K562 (cell line): ENCODE measurements at regions not wholly inside any gene's neighbourhood (a gene's known extent, or its start where the extent isn't known, plus 50 kb on each side); places are given as distances from the start of the nearest gene placed in this dataset.
A peak's percentile ranks its signal among the peaks of the same experiment; 100 is the strongest.

ENCODE experiments used
- BCL6 ChIP-seq: fragments of 250-450 bp; sonication (Bioruptor Pico); IDR thresholded peaks from 2 replicates; pipeline ENCODE4 v1.4.0; 2020
- EWSR1 ChIP-seq: fragments of 450-650 bp; IDR thresholded peaks from 2 replicates; pipeline ENCODE4 v1.6.1; 2018; ENCODE audit warnings: borderline replicate concordance, mild to moderate bottlenecking, low read depth, moderate library complexity; ENCODE audit not compliant: partially characterized antibody
- FOXJ3 ChIP-seq: sonication (generic); formaldehyde crosslinking; IDR thresholded peaks from 2 replicates; pipeline ENCODE4 v1.4.0; 2020; ENCODE audit warnings: mild to moderate bottlenecking, missing genetic modification reagents
- HMG20B ChIP-seq: fragments of 250-450 bp; sonication (Bioruptor Pico); IDR thresholded peaks from 2 replicates; pipeline ENCODE4 v1.5.0; 2021; ENCODE audit warnings: mild to moderate bottlenecking
- MAZ ChIP-seq, 2 experiments: fragments of 450-650 bp in 1 of 2; sonication (generic) in 1 of 2; formaldehyde crosslinking; IDR thresholded peaks in 1 of 2; conservative IDR thresholded peaks in 1 of 2; 2 replicates each; pipeline versions ENCODE4 v1.4.0 to v1.5.0; 2020; ENCODE audit warnings: mild to moderate bottlenecking in 1 of 2, missing genetic modification reagents in 1 of 2
- NCOA4 ChIP-seq: fragments of 450-650 bp; IDR thresholded peaks from 2 replicates; pipeline ENCODE4 v1.6.1; 2018; ENCODE audit warnings: mild to moderate bottlenecking; ENCODE audit not compliant: partially characterized antibody
- NFIC ChIP-seq: fragments of 450-650 bp; IDR thresholded peaks from 2 replicates; pipeline ENCODE4 v1.6.1; 2017; ENCODE audit warnings: mild to moderate bottlenecking, inconsistent platforms
- POLR2G ChIP-seq: fragments of 200-400 bp; formaldehyde crosslinking; IDR thresholded peaks from 2 replicates; pipeline ENCODE4 v1.6.1; 2017; ENCODE audit warnings: low read depth, mild to moderate bottlenecking, antibody characterized with exemption, low read length, moderate library complexity
- RBM34 ChIP-seq: fragments of 200-400 bp; formaldehyde crosslinking; IDR thresholded peaks from 2 replicates; pipeline ENCODE4 v1.6.1; 2018; ENCODE audit warnings: low read length, borderline replicate concordance; ENCODE audit not compliant: insufficient read depth
- SRF ChIP-seq, 2 experiments: fragments of 250-450, 450-650 bp in 1 of 2; sonication (Bioruptor Pico) in 1 of 2; sonication (generic) in 1 of 2; formaldehyde crosslinking; IDR thresholded peaks; 2 replicates each; pipeline versions ENCODE4 v1.5.0 to v1.5.1; 2020 to 2022; ENCODE audit warnings: mild to moderate bottlenecking in 1 of 2, missing genetic modification reagents in 1 of 2
- TOE1 ChIP-seq, 2 experiments: fragments of 450-650 bp in 1 of 2; sonication (generic) in 1 of 2; formaldehyde crosslinking in 1 of 2; IDR thresholded peaks; 2 replicates each; pipeline versions ENCODE4 v1.7.1 to v1.8.0; 2016 to 2022; ENCODE audit warnings: borderline replicate concordance in 2 of 2, mild to moderate bottlenecking in 2 of 2, antibody characterized with exemption in 1 of 2, inconsistent platforms in 1 of 2, low read depth in 1 of 2, missing genetic modification reagents in 1 of 2, moderate library complexity in 1 of 2
- U2AF1 ChIP-seq: fragments of 200-400 bp; formaldehyde crosslinking; optimal IDR thresholded peaks from 2 replicates; pipeline ENCODE3; 2017; ENCODE audit warnings: mild to moderate bottlenecking, low read depth, low read length, moderate library complexity
- ZFP30 ChIP-seq: fragments of 250-450 bp; sonication (Bioruptor Pico); IDR thresholded peaks from 2 replicates; pipeline ENCODE4 v1.8.0; 2022; ENCODE audit warnings: moderate library complexity, mild to moderate bottlenecking, inconsistent platforms, borderline replicate concordance
- ZNF134 ChIP-seq: fragments of 250-450 bp; sonication (Bioruptor Pico); conservative IDR thresholded peaks from 2 replicates; pipeline ENCODE4 v1.4.0; 2020
- ZNF57 ChIP-seq: fragments of 450-650 bp; formaldehyde crosslinking; IDR thresholded peaks from 2 replicates; pipeline ENCODE4 v1.4.0; 2020; ENCODE audit warnings: mild to moderate bottlenecking, moderate library complexity
- ZNF586 ChIP-seq: fragments of 450-650 bp; formaldehyde crosslinking; conservative IDR thresholded peaks from 2 replicates; pipeline ENCODE4 v1.4.0; 2020; ENCODE audit warnings: mild to moderate bottlenecking, moderate library complexity
- TF ChIP-seq, protein P1 (sequence below): fragments of 450-650 bp; formaldehyde crosslinking; IDR thresholded peaks from 2 replicates; pipeline ENCODE4 v1.4.0; 2020; ENCODE audit warnings: mild to moderate bottlenecking, moderate library complexity
- TF ChIP-seq, protein P2 (sequence below): fragments of 450-650 bp; IDR thresholded peaks from 2 replicates; pipeline ENCODE4 v1.6.1; 2017; ENCODE audit warnings: antibody characterized with exemption, mild to moderate bottlenecking
- TF ChIP-seq, protein P3 (sequence below), 3 experiments: fragments of 200-800 bp in 1 of 3; sonication (Bioruptor generic) in 1 of 3; sonication (generic) in 1 of 3; formaldehyde crosslinking in 1 of 3; IDR thresholded peaks; 2 replicates each; pipeline versions ENCODE4 v1.6.1 to v1.8.0; 2016 to 2022; ENCODE audit warnings: mild to moderate bottlenecking in 2 of 3, missing compliant biosample characterization in 2 of 3, missing genetic modification characterization in 2 of 3, missing genetic modification reagents in 1 of 3
- TF ChIP-seq, protein P4 (sequence below): fragments of 250-450 bp; sonication (Bioruptor Pico); IDR thresholded peaks from 2 replicates; pipeline ENCODE4 v1.4.0; 2020

DNA sequence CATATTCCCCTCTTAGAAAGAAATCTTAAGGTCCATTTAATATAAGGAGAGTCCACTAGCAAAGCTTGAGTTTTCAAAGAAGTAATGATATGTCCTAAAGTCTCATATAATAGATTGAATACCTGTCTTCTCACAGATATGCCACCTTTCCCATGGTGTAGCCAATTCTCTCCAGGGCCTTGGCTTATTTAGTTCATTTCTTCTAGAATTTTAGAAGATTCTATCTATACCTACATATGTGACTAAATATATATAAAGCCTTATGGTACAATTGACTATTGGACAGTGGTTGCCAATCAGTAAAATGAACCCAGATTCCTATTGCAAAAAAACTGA, 370.7 kb upstream of the MAF start (continued):
- TF ChIP-seq, protein P1, sequence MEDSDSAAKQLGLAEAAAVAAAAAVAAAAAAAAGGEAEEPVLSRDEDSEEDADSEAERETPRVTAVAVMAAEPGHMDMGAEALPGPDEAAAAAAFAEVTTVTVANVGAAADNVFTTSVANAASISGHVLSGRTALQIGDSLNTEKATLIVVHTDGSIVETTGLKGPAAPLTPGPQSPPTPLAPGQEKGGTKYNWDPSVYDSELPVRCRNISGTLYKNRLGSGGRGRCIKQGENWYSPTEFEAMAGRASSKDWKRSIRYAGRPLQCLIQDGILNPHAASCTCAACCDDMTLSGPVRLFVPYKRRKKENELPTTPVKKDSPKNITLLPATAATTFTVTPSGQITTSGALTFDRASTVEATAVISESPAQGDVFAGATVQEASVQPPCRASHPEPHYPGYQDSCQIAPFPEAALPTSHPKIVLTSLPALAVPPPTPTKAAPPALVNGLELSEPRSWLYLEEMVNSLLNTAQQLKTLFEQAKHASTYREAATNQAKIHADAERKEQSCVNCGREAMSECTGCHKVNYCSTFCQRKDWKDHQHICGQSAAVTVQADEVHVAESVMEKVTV: 0 out of 2 replicates have a peak, but pooled peaks have one; percentile 28
- TF ChIP-seq, protein P2, sequence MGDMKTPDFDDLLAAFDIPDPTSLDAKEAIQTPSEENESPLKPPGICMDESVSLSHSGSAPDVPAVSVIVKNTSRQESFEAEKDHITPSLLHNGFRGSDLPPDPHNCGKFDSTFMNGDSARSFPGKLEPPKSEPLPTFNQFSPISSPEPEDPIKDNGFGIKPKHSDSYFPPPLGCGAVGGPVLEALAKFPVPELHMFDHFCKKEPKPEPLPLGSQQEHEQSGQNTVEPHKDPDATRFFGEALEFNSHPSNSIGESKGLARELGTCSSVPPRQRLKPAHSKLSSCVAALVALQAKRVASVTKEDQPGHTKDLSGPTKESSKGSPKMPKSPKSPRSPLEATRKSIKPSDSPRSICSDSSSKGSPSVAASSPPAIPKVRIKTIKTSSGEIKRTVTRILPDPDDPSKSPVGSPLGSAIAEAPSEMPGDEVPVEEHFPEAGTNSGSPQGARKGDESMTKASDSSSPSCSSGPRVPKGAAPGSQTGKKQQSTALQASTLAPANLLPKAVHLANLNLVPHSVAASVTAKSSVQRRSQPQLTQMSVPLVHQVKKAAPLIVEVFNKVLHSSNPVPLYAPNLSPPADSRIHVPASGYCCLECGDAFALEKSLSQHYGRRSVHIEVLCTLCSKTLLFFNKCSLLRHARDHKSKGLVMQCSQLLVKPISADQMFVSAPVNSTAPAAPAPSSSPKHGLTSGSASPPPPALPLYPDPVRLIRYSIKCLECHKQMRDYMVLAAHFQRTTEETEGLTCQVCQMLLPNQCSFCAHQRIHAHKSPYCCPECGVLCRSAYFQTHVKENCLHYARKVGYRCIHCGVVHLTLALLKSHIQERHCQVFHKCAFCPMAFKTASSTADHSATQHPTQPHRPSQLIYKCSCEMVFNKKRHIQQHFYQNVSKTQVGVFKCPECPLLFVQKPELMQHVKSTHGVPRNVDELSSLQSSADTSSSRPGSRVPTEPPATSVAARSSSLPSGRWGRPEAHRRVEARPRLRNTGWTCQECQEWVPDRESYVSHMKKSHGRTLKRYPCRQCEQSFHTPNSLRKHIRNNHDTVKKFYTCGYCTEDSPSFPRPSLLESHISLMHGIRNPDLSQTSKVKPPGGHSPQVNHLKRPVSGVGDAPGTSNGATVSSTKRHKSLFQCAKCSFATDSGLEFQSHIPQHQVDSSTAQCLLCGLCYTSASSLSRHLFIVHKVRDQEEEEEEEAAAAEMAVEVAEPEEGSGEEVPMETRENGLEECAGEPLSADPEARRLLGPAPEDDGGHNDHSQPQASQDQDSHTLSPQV: peak; percentile 63
- TF ChIP-seq ZNF57 (no peak), NFIC (no peak), MAZ (CRISPR knock-in tag; conservative IDR thresholded peaks at IDR 0.05 in 1 of 2, IDR thresholded peaks at IDR 0.05 in 1 of 2) (no peak), NCOA4 (no peak), FOXJ3 (no peak), SRF (CRISPR knock-in tag; IDR thresholded peaks at IDR 0.05) (0 out of 4 replicates have a peak, but pooled peaks of 1 of the 2 experiments have one; percentile 4), BCL6 (CRISPR knock-in tag) (0 out of 2 replicates have a peak, but pooled peaks have one; percentile 13), ZNF134 (CRISPR knock-in tag) (no peak), HMG20B (CRISPR knock-in tag) (no peak), POLR2G (no peak), U2AF1 (no peak), RBM34 (no peak), TOE1 (IDR thresholded peaks at IDR 0.05; ENCODE audit: borderline replicate concordance) (no peak), TOE1 (CRISPR knock-in tag; IDR thresholded peaks at IDR 0.05; ENCODE audit: borderline replicate concordance, low read depth) (no peak), ZFP30 (CRISPR knock-in tag) (no peak), EWSR1 (no peak), ZNF586 (CRISPR knock-in tag) (no peak; the same call in 1 of the 2 replicates)
- TF ChIP-seq, protein P3, sequence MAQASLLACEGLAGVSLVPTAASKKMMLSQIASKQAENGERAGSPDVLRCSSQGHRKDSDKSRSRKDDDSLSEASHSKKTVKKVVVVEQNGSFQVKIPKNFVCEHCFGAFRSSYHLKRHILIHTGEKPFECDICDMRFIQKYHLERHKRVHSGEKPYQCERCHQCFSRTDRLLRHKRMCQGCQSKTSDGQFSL (CRISPR knock-in tag; IDR thresholded peaks at IDR 0.05): no peak
- TF ChIP-seq, protein P3 (tag; IDR thresholded peaks at IDR 0.05): peak in 1 of 2 experiments; percentile 18; a peak in 1 of 4 replicates
- TF ChIP-seq, protein P4, sequence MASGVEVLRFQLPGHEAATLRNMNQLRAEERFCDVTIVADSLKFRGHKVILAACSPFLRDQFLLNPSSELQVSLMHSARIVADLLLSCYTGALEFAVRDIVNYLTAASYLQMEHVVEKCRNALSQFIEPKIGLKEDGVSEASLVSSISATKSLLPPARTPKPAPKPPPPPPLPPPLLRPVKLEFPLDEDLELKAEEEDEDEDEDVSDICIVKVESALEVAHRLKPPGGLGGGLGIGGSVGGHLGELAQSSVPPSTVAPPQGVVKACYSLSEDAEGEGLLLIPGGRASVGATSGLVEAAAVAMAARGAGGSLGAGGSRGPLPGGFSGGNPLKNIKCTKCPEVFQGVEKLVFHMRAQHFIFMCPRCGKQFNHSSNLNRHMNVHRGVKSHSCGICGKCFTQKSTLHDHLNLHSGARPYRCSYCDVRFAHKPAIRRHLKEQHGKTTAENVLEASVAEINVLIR (CRISPR knock-in tag): 0 out of 2 replicates have a peak, but pooled peaks have one; percentile 36
